Jurkat, Clone E6-1 (cell line): ENCODE measurements at regions not wholly inside any gene's neighbourhood (a gene's known extent, or its start where the extent isn't known, plus 50 kb on each side); places are given as distances from the start of the nearest gene placed in this dataset.

ENCODE experiments used
- DNase-seq: peaks from one replicate; pipeline ENCODE4 v3.0.0-alpha.2; 2011; ENCODE audit warnings: low read depth, low spot score
- H3K4me3 ChIP-seq: 2 replicates; pipeline ENCODE4 v1.5.1; 2011; ENCODE audit warnings: mild to moderate bottlenecking, low read length, control low read depth, moderate library complexity

- H3K4me3 ChIP-seq: no peak overlapping the region
- no peak for DNase-seq
Measured at GRCh38 chr6:137999815-138000214, 107.4 kb downstream of the PERP start.

DNA sequence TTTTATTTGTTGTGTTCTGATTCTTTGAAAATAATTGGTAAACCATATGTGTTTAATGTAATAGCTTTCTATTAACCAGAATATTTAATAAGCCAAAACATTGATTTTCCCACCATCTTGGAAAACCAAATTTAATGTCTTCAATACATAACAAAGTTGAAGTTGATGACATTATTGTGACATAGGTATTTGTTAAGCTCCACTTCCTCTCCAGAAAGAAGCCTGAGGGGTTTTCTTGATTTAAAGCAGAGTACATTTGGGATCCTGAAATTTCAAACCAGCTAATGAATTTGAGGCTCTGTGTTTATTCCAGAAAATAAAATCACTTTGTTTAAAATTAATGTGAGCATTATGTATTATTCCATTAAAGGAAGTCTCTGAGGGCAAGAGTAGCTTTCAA is 106.3 kb downstream of the PERP start:
- no peak for DNase-seq
- no peak overlapping the region for H3K4me3 ChIP-seq

DNA sequence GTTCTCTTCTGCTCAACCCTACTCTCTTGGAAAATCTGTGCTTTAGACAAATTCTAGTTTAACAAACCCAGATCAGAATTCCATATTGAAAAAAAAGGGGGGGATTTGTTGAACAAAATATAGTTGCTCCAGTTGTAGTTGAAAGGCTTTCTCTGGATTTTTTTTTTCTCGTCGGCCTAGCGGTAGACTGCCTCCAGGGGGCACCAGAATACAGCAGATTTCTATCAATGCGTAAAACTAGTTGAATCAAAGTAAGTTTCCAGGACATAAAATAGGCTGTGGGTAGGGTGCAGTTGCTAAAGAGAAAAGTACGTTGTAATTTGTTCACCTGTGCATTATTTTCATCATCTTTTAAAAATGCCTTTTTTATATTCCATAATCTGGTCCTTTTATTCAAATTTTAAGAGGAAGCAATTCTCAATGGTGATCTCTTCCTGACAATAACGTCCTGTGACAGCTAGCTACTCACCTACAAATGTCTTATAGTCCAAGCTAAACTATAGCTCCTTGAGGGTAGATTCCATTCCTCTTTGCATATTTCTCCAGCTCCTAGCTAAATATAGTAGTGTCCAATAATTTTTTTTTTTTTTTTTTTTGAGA is 105.4 kb downstream of the PERP start:
- DNase-seq: peak; percentile 23
- H3K4me3 ChIP-seq: no peak overlapping the region

GRCh38 chr6:138004430-138005287 is 102.6 kb downstream of the PERP start:
- DNase-seq: peak; percentile 43
- H3K4me3 ChIP-seq: no peak overlapping the region

- DNase-seq: no peak
- H3K4me3 ChIP-seq: no peak overlapping the region
Measured at GRCh38 chr6:138005846-138006245, 101.4 kb downstream of the PERP start.

DNA sequence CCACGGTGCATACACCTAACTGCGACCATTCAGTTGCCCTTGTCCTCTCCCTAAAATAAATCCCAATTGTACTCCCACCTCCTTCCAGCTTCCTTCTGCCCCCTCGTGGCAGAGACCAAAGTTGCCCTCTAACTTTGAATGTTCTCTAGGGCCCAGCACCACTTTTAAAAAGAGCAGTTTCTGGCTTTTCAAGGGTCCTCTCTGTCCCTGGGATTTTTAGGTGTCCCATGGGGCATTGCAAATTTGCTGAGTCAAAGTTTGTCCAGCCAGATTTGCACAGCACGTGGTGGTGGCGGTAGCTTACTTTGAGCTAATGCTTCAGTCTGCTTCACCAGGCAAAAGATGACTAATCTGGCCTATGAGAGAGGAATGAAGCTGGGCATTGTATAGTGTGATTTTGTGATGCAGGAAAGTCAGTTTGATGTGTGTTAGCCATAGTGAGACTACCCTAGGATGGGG is 100.2 kb downstream of the PERP start:
- DNase-seq: no peak
- H3K4me3 ChIP-seq: no peak overlapping the region

GRCh38 chr6:138008791-138009190 is 98.4 kb downstream of the PERP start:
- DNase-seq: no peak
- no peak overlapping the region for H3K4me3 ChIP-seq

GRCh38 chr6:138011413-138011812 is 95.8 kb downstream of the PERP start:
- no peak overlapping the region for H3K4me3 ChIP-seq
- no peak for DNase-seq

GRCh38 chr6:138012682-138013081 is 94.5 kb downstream of the PERP start:
- peak; percentile 12 for DNase-seq
- H3K4me3 ChIP-seq: no peak overlapping the region

- H3K4me3 ChIP-seq: no peak overlapping the region
- no peak for DNase-seq
Measured at GRCh38 chr6:138013959-138014358, 93.3 kb downstream of the PERP start.

DNA sequence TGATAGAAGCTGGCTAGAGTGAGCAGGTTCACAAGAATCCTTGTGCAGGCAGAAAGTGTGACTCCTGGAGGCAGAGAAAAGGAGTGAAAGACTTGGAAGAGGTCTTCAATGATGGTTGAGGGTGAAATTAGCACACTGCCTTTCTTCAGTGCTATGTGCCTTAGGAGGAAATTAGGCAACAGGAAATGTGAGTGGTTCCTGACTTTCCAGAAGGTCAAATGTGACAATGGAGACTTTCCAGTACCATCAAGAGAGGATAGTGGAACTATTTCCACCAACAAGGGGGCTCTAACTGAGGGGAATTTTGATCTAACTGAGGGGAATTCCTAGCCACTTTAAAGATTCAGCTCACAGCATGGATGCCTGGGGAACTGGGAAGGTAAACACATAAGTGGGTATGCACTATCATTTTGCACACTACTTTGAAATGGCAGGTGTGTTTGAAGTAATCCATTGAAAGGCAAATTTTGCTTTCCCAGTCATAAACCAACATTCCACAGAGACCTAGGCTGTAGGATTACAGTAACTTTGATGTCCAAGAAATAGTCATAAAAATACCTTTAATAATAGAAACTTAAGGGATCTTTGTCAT is 90.0 kb downstream of the PERP start:
- H3K4me3 ChIP-seq: no peak overlapping the region
- DNase-seq: no peak

GRCh38 chr6:138018297-138018696 is 88.9 kb downstream of the PERP start:
- no peak for DNase-seq
- H3K4me3 ChIP-seq: no peak overlapping the region

GRCh38 chr6:138025528-138025978 is 81.7 kb downstream of the PERP start:
- DNase-seq: no peak
- H3K4me3 ChIP-seq: no peak overlapping the region

DNA sequence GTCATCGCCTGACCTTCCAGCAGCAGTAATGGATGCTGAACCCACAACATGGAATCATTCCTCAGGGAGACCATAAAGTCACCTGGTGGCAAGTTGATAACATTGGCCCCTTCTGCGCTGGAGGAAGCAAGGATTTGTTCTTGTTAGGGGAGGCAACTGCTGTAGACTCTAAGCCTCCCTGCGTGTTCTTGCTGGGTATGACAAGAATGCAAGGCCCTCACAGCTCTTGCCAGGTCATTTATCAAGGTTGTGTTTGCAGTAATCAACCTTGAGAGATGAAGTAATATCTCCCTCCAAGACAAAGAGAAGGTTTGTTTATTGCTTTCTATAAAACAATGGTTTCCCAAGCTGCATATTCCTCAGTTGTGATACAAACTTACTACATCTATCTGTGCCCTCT is 80.9 kb downstream of the PERP start:
- DNase-seq: no peak
- H3K4me3 ChIP-seq: no peak overlapping the region

DNA sequence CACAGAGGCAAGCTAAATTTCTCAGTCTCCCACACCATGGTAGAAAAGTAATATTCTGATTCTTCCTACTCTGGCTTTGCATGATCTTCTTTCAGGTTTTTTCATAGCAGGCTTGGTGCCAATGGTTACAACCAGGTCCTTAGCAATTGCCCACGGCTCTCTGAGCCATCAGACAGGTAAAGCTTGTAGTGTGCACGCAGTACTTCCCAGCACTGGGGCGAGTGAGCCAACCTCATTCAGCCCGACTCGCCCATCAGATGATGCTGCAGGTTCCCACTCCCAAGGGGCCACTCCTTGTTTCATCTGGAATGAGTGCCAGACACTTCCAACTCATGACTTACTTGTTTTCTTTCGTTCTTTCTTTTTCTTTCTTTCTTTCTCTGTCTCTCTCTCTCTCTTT is 78.3 kb downstream of the PERP start:
- DNase-seq: no peak
- no peak overlapping the region for H3K4me3 ChIP-seq

- DNase-seq: no peak
- no peak overlapping the region for H3K4me3 ChIP-seq
Measured at GRCh38 chr6:138030872-138031271, 76.3 kb downstream of the PERP start.

DNA sequence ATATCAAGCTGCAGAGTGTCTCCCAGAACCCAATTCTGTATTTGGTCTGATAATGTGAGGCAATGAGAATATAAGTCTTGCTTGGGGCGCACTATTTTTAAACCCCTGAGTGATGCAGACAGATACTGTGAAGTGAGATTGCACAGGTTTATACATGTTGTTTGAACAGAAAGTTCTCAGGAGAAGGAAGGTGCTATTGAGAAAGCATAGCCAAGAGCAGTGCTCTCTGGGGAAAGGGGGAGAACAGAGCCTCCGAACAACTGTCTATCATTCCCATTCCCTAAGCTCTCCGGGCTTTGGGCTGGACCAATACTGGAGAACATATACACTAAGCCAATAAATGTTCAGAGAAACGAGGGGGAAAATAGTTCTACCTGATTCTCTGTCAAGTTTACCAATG is 75.8 kb downstream of the PERP start:
- no peak overlapping the region for H3K4me3 ChIP-seq

GRCh38 chr6:138031850-138032249 is 75.4 kb downstream of the PERP start:
- H3K4me3 ChIP-seq: no peak overlapping the region
- DNase-seq: no peak

More for the DNA sequence above, 75.8 kb downstream of the PERP start:
- DNase-seq: no peak

- no peak for DNase-seq
Measured at GRCh38 chr6:138032571-138032970, 74.6 kb downstream of the PERP start.

GRCh38 chr6:138034229-138034628 is 73.0 kb downstream of the PERP start:
- H3K4me3 ChIP-seq: no peak overlapping the region
- DNase-seq: no peak

More at GRCh38 chr6:138032571-138032970, 74.6 kb downstream of the PERP start:
- no peak overlapping the region for H3K4me3 ChIP-seq
